ENCODE measurements at regions not wholly inside any gene's neighbourhood (a gene's known extent, or its start where the extent isn't known, plus 50 kb on each side); places are given as distances from the start of the nearest gene placed in this dataset.

- Histone ChIP-seq H3K9me3 (ENCODE audit: insufficient read depth, low read depth, low read length) (no peaks in the 10 kb centered on the region), H3K4me1 (ENCODE audit: insufficient read depth, low read length) (0 out of 2 replicates have a peak, but pooled peaks cover 2% of the 10 kb centered on the region), H3K4me3 (ENCODE audit: low read length) (no peak overlapping the region), H3K27ac (ENCODE audit: low read length) (no peak overlapping the region), H3K27me3 (ENCODE audit: insufficient read depth, low read length) (no peaks in the 10 kb centered on the region), H3K36me3 (ENCODE audit: insufficient read depth, low read depth, low read length) (no peaks in the 10 kb centered on the region), H3K9ac (ENCODE audit: low read depth, low read length) (no peak overlapping the region)
These were observed 133.3 kb upstream of the ELL2 start for GRCh38 chr5:96094904-96095303.

- no peaks in the 10 kb centered on the region for H3K27me3 ChIP-seq (ENCODE audit: insufficient read depth, low read length)
- H3K9ac ChIP-seq (ENCODE audit: low read depth, low read length): no peak overlapping the region
- no peak overlapping the region for H3K4me3 ChIP-seq (ENCODE audit: low read length)
- H3K36me3 ChIP-seq (ENCODE audit: insufficient read depth, low read depth, low read length): no peaks in the 10 kb centered on the region
- H3K4me1 ChIP-seq (ENCODE audit: insufficient read depth, low read length): 0 out of 2 replicates have a peak, but pooled peaks cover 2% of the 10 kb centered on the region
- H3K27ac ChIP-seq (ENCODE audit: low read length): no peak overlapping the region
- H3K9me3 ChIP-seq (ENCODE audit: insufficient read depth, low read depth, low read length): no peaks in the 10 kb centered on the region
These were observed 132.3 kb upstream of the ELL2 start for GRCh38 chr5:96093890-96094381.

GRCh38 chr5:96093340-96093739, 131.7 kb upstream of the ELL2 start:
- Histone ChIP-seq H3K27me3 (ENCODE audit: insufficient read depth, low read length) (no peaks in the 10 kb centered on the region), H3K36me3 (ENCODE audit: insufficient read depth, low read depth, low read length) (no peaks in the 10 kb centered on the region), H3K9me3 (ENCODE audit: insufficient read depth, low read depth, low read length) (no peaks in the 10 kb centered on the region), H3K4me3 (ENCODE audit: low read length) (no peak overlapping the region), H3K9ac (ENCODE audit: low read depth, low read length) (no peak overlapping the region), H3K27ac (ENCODE audit: low read length) (no peak overlapping the region), H3K4me1 (ENCODE audit: insufficient read depth, low read length) (peaks cover 4% of the 10 kb centered on the region; the same call in 1 of the 2 replicates)

GRCh38 chr5:96091874-96092273, 130.2 kb upstream of the ELL2 start:
- no peaks in the 10 kb centered on the region for H3K9me3 ChIP-seq (ENCODE audit: insufficient read depth, low read depth, low read length)
- H3K4me1 ChIP-seq (ENCODE audit: insufficient read depth, low read length): peaks cover 12% of the 10 kb centered on the region; the same call in 1 of the 2 replicates
- H3K36me3 ChIP-seq (ENCODE audit: insufficient read depth, low read depth, low read length): no peaks in the 10 kb centered on the region
- no peak overlapping the region for H3K27ac ChIP-seq (ENCODE audit: low read length)
- no peak overlapping the region for H3K9ac ChIP-seq (ENCODE audit: low read depth, low read length)
- H3K4me3 ChIP-seq (ENCODE audit: low read length): no peak overlapping the region
- no peaks in the 10 kb centered on the region for H3K27me3 ChIP-seq (ENCODE audit: insufficient read depth, low read length)

GRCh38 chr5:96090215-96090614, 128.6 kb upstream of the ELL2 start:
- H3K9me3 ChIP-seq (ENCODE audit: insufficient read depth, low read depth, low read length): no peaks in the 10 kb centered on the region
- H3K4me1 ChIP-seq (ENCODE audit: insufficient read depth, low read length): peaks cover 10% of the 10 kb centered on the region; the same call in 1 of the 2 replicates
- no peak overlapping the region for H3K27ac ChIP-seq (ENCODE audit: low read length)
- no peak overlapping the region for H3K9ac ChIP-seq (ENCODE audit: low read depth, low read length)
- no peaks in the 10 kb centered on the region for H3K36me3 ChIP-seq (ENCODE audit: insufficient read depth, low read depth, low read length)
- H3K4me3 ChIP-seq (ENCODE audit: low read length): no peak overlapping the region
- H3K27me3 ChIP-seq (ENCODE audit: insufficient read depth, low read length): no peaks in the 10 kb centered on the region

- Histone ChIP-seq H3K27ac (ENCODE audit: low read length) (no peak overlapping the region), H3K9ac (ENCODE audit: low read depth, low read length) (no peak overlapping the region), H3K27me3 (ENCODE audit: insufficient read depth, low read length) (no peaks in the 10 kb centered on the region), H3K4me1 (ENCODE audit: insufficient read depth, low read length) (peaks cover 17% of the 10 kb centered on the region; the same call in 1 of the 2 replicates), H3K9me3 (ENCODE audit: insufficient read depth, low read depth, low read length) (no peaks in the 10 kb centered on the region), H3K36me3 (ENCODE audit: insufficient read depth, low read depth, low read length) (no peaks in the 10 kb centered on the region), H3K4me3 (ENCODE audit: low read length) (no peak overlapping the region)
These were observed 127.3 kb upstream of the ELL2 start for GRCh38 chr5:96088706-96089498.

- H3K4me1 ChIP-seq (ENCODE audit: insufficient read depth, low read length): peaks cover 27% of the 10 kb centered on the region
- H3K27me3 ChIP-seq (ENCODE audit: insufficient read depth, low read length): no peaks in the 10 kb centered on the region
- H3K36me3 ChIP-seq (ENCODE audit: insufficient read depth, low read depth, low read length): no peaks in the 10 kb centered on the region
- no peak overlapping the region for H3K9ac ChIP-seq (ENCODE audit: low read depth, low read length)
- H3K4me3 ChIP-seq (ENCODE audit: low read length): no peak overlapping the region
- no peak overlapping the region for H3K27ac ChIP-seq (ENCODE audit: low read length)
- H3K9me3 ChIP-seq (ENCODE audit: insufficient read depth, low read depth, low read length): no peaks in the 10 kb centered on the region
These were observed 126.3 kb upstream of the ELL2 start for GRCh38 chr5:96087939-96088338.

GRCh38 chr5:96084874-96085506, 123.3 kb upstream of the ELL2 start:
- Histone ChIP-seq H3K9me3 (ENCODE audit: insufficient read depth, low read depth, low read length) (no peaks in the 10 kb centered on the region), H3K36me3 (ENCODE audit: insufficient read depth, low read depth, low read length) (no peaks in the 10 kb centered on the region), H3K4me1 (ENCODE audit: insufficient read depth, low read length) (peaks cover 30% of the 10 kb centered on the region), H3K27me3 (ENCODE audit: insufficient read depth, low read length) (no peaks in the 10 kb centered on the region), H3K9ac (ENCODE audit: low read depth, low read length) (no peak overlapping the region), H3K4me3 (ENCODE audit: low read length) (no peak overlapping the region), H3K27ac (ENCODE audit: low read length) (peak overlapping the region; percentile 12)

- H3K4me3 ChIP-seq (ENCODE audit: low read length): peak overlapping the region; percentile 41
- no peak overlapping the region for H3K27ac ChIP-seq (ENCODE audit: low read length)
- peaks cover 29% of the 10 kb centered on the region for H3K4me1 ChIP-seq (ENCODE audit: insufficient read depth, low read length)
- no peaks in the 10 kb centered on the region for H3K36me3 ChIP-seq (ENCODE audit: insufficient read depth, low read depth, low read length)
- no peaks in the 10 kb centered on the region for H3K9me3 ChIP-seq (ENCODE audit: insufficient read depth, low read depth, low read length)
- no peaks in the 10 kb centered on the region for H3K27me3 ChIP-seq (ENCODE audit: insufficient read depth, low read length)
- peak overlapping the region; percentile 52; the same call in 1 of the 2 replicates for H3K9ac ChIP-seq (ENCODE audit: low read depth, low read length)
These were observed 121.8 kb upstream of the ELL2 start for GRCh38 chr5:96083361-96083881.

- H3K4me1 ChIP-seq (ENCODE audit: insufficient read depth, low read length): peaks cover 19% of the 10 kb centered on the region
- no peaks in the 10 kb centered on the region for H3K36me3 ChIP-seq (ENCODE audit: insufficient read depth, low read depth, low read length)
- no peaks in the 10 kb centered on the region for H3K9me3 ChIP-seq (ENCODE audit: insufficient read depth, low read depth, low read length)
- no peak overlapping the region for H3K27ac ChIP-seq (ENCODE audit: low read length)
- H3K4me3 ChIP-seq (ENCODE audit: low read length): no peak overlapping the region
- H3K9ac ChIP-seq (ENCODE audit: low read depth, low read length): no peak overlapping the region
- H3K27me3 ChIP-seq (ENCODE audit: insufficient read depth, low read length): no peaks in the 10 kb centered on the region
These were observed 119.7 kb upstream of the ELL2 start for GRCh38 chr5:96081276-96081858.

- Histone ChIP-seq H3K36me3 (ENCODE audit: insufficient read depth, low read depth, low read length) (no peaks in the 10 kb centered on the region), H3K4me3 (ENCODE audit: low read length) (no peak overlapping the region), H3K27ac (ENCODE audit: low read length) (no peak overlapping the region), H3K9ac (ENCODE audit: low read depth, low read length) (no peak overlapping the region), H3K27me3 (ENCODE audit: insufficient read depth, low read length) (no peaks in the 10 kb centered on the region), H3K4me1 (ENCODE audit: insufficient read depth, low read length) (peaks cover 19% of the 10 kb centered on the region), H3K9me3 (ENCODE audit: insufficient read depth, low read depth, low read length) (no peaks in the 10 kb centered on the region)
These were observed 118.9 kb upstream of the ELL2 start for GRCh38 chr5:96080557-96080956.
